GM18873 (cell line): ENCODE measurements at regions not wholly inside any gene's neighbourhood (a gene's known extent, or its start where the extent isn't known, plus 50 kb on each side); places are given as distances from the start of the nearest gene placed in this dataset.

ENCODE experiments used
- ATAC-seq: cut with Tn5 transposase; IDR thresholded peaks from one replicate; pipeline ENCODE4 v1.9.1; 2021; ENCODE audit warnings: mild to moderate bottlenecking, moderate library complexity, moderate number of reproducible peaks; ENCODE audit not compliant: unreplicated experiment, low FRiP score

DNA sequence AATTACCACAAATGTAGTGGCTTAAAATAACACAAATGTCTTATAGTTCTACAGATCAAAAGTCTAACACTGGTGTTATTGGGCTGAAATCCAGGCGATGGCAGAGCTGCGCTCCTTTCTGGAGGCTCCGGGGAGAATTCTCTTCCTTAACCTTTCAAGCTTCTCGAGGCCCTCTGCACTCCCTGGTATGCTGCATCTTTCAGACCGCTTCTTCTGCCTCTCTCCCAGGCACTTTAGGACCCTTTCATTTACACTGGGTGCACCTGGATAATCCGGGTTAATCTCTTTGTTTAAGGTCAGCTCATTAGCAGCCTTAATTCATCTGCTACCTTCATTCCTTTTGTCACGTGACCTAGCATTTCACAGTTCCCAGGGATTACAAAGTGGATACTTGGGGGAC is 211.3 kb upstream of the RFC3 start:
- no peak for ATAC-seq

DNA sequence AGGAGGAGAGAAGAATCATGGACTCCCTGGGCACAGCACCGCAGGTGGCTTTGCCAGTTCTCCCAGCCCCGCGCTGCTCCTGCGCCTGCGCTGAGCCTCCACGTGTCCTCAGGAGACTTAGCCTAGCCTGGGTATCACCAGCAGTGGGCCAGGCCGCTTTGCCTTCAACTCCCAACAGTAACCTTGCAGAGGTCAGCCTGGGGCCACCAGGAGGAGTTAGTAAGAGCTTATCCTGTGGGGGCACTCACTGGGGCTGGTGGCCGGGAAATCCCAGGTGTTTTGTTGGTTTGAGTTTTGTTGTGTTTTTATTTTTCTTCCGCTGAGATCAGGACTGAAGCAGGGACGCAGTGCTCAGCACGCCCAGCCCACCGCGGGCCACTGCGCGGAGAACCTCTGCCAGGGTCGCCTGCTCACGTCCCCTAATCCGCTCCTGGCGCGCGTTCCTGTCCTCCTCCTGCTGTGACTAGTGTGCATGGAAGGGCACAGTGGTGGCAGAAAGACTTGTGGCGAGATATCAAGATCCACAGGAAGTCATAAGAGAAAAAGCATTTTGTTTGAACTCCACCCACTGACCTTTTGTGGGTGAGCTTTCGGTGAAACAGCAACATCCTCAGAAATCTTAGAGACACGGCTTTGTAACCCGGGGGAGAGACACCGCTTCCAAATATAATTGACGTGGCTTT is 207.4 kb upstream of the RFC3 start:
- no peak for ATAC-seq

DNA sequence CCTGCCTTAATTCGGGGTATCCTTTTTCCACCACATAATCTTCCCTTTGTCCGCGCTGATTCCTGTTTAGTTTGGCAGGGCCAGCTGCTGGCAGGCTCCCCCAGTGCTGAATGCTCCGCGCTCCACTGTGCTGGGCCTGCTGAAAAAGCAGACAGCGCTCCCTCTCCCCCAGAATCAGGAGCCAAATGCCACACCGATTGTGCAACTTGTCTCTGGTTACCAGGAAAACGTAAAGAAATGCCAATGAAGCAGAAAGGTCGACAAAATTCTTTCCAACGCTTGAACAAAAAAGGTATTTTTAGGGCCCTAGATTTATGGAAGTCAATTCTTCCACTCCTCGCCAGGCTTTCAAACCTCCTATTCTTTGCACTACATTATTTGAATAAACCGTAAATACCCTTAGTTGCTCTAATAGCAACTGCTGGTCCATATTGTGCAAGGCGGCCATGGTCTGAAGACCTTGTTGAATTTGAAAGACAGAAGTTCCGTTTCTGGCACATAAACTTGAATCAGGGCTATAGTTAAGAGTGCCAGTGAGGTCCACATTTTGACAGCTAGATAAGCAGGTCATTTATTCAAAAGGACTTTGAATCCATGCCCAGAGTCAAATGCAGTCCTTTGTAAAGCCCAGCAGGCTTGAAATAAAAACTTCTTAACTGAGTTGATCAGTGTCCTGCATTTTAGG is 206.7 kb upstream of the RFC3 start:
- ATAC-seq: no peak

DNA sequence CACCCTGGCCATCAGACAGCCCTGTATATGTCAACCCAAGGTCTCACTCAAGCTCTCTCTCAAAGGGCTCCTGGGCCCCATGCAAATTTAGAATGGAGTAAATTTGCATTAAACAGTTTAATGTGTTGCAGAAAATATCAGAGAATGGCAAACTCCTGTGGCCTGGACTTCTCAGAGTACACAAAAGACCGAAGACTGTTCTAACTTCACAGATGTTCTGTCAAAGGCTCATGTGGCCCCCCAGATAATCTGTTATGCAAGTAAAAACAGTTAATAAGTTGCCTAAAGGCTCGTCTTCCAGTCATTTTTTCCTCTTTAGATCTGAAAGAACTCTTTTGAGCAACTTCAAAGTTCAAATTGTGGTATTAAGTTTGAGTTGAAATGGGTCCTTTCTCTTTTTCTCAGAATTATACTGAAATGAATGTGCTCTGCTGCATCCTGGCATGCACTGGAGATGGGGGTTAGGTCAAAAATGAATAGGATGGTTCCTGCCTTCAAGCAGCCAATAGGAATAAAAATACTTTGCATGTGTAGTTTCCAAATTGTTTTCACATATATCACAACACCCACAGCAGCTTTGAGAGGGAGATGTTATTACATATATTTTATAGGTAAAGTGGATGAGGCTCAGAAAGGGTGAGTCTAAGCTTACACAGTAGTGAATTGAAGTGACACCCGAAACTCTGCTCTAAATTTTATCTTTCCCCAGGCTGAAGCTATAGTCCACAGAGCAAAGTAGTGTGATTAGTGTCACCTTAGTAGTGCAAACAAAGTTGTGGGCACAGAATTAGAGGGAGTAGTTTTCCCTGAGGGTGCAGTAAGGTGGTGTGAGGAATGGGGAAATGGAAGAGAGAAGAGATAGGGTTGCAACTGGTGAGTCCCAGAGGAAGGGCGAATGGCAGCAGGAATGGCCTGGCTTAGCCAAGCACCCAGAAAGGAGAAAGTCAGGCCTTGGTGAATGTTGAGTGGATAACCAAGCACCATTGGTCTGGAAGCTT is 205.0 kb upstream of the RFC3 start:
- ATAC-seq: peak; percentile 74

DNA sequence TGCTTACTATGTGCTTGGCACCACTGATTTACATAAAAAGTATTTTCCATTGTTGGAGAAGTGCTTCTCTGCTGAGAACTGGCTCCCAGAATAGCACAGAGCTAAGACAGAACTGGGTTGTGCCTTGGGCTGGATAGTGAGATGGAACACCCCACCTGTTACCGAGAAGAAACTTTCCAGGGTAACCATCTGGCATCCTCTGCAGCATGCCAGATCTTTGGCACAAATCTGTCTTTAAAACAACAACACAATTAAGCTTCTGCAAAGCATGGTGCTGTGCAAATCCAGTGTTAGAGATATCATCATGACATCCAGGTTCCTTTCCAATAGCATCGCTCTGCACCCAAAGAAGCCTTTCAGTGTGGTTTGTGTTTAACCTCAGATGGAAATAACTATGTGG is 202.5 kb upstream of the RFC3 start:
- ATAC-seq: no peak

DNA sequence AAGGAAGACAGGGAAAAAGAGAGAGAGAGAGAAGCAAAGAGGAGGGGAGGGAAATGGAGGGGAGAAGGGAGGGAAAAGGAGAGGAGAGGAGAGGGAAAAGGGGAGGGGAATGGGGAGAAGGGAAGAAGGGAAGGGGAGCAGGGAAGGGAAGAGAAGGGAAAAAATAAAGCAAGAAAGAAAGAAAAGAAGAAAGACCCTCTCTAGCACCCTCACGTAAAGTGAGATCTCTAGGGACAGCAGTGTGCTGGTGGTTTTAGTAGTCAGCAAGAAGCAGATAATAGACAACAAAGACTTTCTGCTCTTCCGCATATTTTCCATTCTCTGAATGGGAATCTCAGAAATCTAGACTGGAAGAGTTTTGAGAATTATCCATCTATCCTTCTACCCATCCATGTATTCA is 201.8 kb upstream of the RFC3 start:
- ATAC-seq: no peak

DNA sequence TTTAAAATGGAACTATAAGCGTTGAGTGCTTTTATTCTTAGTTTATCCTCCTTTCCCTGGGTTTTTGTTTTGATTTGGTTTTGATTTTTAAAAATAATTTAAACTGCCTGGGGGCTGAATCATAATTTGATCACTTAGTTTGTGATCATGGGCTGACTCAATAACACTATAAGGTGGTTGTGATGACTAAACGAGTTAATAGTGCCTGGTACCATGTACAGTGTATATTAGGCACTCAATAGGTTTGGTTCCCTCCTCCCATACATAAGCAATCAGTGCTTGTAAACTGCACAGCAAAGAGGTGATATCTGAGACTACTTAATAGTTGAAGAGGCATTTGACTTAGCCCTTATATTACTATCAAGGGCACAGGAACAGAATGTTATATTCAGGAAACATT is 200.9 kb upstream of the RFC3 start:
- ATAC-seq: no peak

DNA sequence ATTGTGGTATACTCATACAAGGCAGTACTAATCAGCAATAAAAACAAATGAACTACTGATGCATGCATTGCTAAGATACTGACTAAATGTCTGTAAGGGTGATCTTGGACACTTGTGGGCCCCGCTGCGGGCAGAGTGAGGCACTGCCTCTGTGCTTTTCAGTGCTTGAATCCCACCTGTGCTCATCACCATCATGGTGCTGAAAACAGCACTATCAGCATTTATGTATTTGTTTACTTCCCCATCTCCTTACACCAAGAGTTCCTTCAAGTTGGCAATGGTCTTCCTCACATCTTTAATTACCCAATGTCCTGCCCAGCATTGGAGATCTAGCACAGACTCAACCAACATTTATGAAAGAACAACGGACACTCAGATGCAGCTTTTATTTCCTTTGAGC is 193.7 kb upstream of the RFC3 start:
- ATAC-seq: no peak

DNA sequence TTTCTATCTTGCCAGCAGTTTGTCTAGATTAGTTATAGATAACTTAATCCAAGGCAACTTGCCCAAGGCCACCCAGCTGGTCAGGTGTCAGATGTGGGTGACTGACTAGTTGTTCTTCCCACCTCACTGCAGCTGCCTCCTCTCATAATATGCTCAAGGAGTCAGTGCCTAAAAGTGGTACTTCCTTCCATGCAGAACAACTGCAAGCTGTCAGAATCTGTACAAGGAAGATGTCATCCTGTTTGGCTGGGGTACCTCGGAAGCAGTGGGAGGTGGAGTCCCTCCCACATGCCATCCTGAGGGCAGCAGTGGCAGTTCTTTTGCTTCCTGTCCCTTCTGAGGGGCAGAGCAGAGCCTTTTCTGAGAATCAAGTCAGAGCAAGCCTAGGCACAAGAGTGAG is 193.2 kb upstream of the RFC3 start:
- ATAC-seq: no peak

DNA sequence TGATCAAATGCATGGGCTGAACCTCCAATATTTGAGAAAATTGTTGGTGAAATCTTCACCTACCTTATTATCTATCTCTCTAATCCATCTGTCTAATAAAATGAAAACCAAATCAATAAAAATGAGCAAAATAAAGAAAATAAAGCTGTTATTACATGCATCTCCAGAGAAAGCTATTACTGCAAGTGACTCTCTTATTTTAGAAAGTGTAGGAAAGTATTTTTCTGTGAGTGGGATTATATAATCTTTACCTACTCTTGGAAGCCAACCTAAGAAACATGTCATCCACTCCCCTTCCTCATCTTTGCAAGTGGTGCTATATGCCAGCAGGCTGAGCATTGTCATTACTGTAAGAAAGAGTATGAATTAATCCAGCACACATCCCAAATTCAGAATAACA is 191.5 kb upstream of the RFC3 start:
- ATAC-seq: no peak

DNA sequence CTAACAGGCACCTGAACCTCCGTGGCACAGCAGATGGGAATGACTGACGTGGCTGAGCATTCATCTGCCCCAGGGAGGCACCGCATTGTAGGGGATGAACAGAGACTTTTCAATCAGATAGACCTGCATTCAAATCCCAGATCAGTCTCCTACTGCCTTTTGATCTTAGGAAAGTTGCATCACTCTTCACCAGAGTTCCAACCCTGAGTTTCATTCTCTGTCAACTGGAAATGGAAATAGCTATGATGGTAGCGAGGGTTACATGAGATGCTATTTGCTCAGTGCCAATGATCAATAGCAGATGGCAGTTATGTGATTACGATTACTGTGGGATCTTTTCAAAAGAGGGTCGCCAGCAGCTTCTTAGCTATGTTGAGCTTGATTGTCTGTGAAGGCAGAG is 189.3 kb upstream of the RFC3 start:
- no peak for ATAC-seq

DNA sequence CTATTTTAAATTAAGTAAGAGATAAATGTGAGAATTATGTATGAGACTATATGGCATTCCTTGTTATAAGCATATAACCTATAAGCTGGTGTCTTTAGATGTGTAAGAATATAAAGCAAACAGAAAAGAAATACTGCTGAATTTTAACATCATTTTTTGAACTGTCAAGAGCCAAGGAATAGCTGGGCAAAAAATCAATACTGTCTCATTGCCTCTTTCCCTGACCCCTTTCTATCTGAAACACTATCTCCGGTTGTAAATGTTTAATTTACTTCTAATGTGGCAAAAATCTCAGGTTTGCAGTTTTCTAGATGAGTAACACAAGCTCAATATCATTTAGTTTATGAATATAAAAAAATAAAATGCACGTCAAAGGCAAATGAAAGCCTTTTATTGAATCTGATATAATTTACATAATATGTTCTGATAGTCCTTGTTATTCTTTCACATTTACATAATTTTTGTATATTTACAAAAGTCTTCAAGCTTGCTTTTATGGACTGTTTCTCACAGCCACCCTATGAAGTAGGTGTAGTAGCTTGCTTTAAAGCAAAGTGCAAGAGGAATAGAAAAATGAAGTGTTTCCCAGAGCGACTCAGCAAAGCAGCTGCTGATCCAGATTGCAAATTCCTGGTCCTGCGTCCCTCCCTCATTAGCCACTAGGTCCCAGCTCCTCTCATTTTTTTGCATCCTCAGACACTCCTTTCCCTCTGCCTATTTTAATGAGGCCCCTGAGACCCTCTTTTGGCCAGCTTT is 188.2 kb upstream of the RFC3 start:
- ATAC-seq: no peak

DNA sequence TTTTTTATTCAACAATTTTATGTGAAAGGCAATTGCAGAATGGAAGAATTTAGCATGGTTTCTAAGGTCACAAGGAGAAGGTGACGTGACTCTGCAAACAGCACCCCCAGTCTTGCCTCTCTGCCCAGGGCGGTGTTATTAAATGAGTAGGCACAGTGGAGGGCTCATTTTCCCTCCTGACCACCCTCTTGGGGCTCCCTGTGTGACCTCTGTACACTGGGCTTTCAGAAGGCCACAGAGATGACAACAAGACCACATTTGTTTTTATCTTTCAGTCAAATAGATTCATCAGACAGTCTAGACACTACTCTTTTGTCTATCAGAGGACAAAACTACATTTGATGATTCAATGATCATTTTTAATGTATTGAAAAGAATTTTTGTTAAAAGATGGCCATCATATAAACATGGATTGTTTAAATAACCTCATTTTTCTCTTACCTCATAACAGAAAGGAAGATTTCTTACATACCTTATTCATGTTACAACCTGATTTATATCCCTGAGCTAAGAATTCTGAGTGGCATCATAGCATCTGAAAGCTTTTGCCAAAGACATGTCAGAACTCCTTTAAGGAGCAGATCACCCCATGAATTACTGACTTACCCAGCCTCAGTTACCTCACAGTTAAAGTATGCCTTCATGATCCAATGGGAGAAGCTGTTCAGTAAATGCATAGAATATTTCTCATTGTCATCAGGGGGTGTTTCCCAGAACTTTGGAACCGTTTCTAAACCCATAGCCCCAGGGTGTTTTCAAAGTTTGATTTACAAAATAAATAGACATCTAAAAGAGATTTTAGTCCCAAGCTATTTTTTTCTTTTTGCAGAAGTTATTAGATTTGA is 184.0 kb upstream of the RFC3 start:
- ATAC-seq: no peak

DNA sequence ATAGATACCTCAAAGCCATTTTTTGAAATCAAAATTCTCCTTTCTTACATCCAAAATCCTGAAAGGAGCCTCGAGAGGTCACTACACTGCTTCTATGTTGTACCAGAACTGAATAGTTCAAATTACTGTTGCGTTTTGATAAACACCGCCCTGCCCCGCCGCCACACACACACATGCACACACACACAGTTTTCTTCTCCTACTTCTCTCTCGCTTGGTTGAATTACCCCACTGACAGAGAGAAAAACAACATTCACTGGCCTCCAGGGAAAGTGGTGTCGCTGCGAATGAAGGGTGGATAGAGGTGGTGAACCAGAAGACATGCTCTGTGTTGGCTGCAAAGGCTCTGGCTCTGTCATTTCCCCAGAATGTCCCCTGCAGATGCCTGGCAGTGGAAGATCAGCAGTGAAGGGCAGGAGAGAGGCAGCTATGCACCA is 183.4 kb upstream of the RFC3 start:
- no peak for ATAC-seq

DNA sequence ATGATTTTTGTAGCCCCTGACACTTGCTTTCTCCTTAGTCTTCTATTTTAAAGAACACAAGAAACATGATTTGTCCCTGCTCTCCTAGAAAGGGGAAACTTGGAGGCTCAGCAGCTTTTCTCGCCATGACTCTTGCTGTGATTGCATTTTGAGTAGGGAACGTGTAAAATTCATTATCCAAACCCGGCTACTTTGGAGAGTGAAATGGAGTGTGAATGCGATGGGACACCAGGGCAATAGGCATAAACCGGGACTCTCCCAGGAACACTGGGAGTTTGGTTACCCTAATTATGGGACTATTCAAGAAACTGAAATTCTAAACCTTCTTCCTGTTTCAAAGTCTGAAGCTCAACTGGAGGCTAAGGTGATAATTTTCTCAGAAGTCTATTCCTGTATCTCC is 181.7 kb upstream of the RFC3 start:
- ATAC-seq: no peak

DNA sequence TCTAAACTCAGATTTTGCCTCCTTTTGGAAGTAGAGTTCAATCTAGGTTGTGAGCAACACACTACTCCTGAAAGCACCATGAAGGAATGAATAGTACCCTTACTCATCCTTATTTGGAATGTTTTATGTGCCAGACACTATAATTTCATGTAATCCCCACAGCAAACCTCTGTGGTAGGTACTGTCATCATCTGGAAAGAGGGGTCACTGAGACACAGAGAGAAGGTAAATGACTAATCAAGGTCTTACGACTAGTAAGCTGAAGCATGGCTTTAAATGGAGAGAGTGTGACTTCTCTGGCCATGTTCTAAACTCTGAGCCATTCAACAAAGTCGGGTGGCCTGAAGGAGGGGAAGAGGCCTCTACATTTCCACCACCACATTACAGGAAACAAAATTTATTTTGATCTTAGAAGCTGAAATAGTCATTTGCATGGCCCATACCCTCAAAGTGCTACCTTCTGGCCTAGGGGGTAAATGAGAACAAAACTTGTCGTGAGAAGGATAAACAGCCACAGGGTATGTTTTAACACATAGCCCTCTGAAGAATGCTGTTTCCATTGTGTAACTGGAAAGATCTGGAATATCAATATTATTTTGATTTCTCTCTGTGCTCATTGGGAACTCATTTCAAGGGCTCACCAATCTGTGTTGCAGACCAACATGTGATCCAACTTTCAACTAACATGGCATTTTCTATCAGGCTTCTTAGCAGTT is 180.8 kb upstream of the RFC3 start:
- ATAC-seq: no peak

DNA sequence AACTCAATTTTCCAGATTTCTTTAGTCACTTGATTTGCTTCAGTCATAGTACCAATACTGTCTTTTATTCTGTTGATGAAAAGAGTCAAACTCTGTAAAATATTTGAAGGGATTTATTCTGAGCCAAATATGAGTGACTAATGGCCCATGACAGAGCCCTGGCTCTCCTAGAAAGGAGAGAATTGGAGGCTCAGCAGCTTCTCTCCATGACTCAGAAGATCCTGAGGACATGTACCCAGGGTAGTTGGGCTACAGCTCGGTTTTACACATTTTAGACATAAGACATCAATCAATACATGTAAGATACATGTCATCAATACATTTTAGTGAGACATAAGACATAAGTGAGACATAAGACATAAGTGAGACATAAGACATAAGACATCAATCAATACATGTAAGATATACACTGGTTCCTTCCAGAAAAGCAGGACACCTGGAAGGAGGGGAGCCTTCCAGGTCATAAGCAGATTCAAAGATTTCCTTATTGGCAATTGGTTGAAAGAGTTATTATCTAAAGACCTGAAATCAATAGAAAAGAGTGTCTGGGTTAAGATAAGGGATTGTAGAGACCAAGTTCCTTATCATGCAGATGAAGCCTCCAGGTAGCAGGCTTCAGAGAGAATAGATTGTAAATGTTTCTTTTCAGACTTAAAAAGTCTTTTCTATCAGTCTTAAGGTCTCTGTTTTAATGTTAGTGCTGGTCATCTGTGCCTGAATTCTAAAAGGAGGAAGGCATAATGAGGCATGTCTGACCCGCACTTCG is 179.8 kb upstream of the RFC3 start:
- ATAC-seq: no peak

DNA sequence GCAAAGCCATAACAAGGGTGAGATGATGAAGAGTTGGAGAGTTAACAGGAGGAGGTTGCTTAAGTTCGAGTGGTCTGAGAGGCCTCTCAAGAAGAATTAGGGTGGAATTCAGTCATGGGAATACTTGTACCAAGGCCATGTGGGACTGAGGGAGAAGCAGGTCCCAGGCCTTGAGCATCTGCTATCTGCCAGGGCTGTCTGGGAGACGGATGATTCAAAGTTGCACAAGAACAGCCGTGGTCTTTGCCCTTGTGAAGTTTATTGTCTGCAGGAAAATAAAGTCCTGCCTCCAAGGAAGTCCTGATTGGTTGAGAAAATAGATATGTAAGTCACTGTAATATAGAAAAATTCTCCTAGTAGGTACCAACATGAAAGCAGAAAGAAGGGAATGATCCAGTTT is 178.8 kb upstream of the RFC3 start:
- no peak for ATAC-seq
